DND-41 (cell line): ENCODE measurements at regions not wholly inside any gene's neighbourhood (a gene's known extent, or its start where the extent isn't known, plus 50 kb on each side); places are given as distances from the start of the nearest gene placed in this dataset.

ENCODE experiments used
- ATAC-seq: fragments of 200-7000 bp; cut with Tn5 transposase; 3 replicates; pipeline ENCODE4 v1.9.1; 2021; ENCODE audit warnings: low read depth; ENCODE audit not compliant: insufficient read depth
- DNase-seq: peaks from one replicate; pipeline ENCODE4 v3.0.0-alpha.2; 2020
- H2AFZ ChIP-seq: 2 replicates; pipeline ENCODE4 v1.6.0; 2012; ENCODE audit warnings: low read depth, low read length
- H3K27ac ChIP-seq: 2 replicates; pipeline ENCODE4 v1.5.1; 2012; ENCODE audit warnings: low read length, inconsistent platforms
- H3K27me3 ChIP-seq: fragments of 200-600 bp; sonication (generic); 2 replicates; pipeline ENCODE4 v1.6.0; 2012; ENCODE audit warnings: low read length, mild to moderate bottlenecking, inconsistent platforms; ENCODE audit not compliant: insufficient read depth, poor library complexity
- H3K36me3 ChIP-seq: 2 replicates; pipeline ENCODE4 v1.5.1; 2012; ENCODE audit warnings: low read length, inconsistent platforms; ENCODE audit not compliant: insufficient read depth
- H3K4me1 ChIP-seq: 2 replicates; pipeline ENCODE4 v1.5.1; 2012; ENCODE audit warnings: mild to moderate bottlenecking, low read length; ENCODE audit not compliant: insufficient read depth
- H3K4me2 ChIP-seq: 2 replicates; pipeline ENCODE4 v1.6.0; 2012; ENCODE audit warnings: mild to moderate bottlenecking, moderate library complexity, low read length, inconsistent platforms; ENCODE audit not compliant: insufficient read depth
- H3K4me3 ChIP-seq, 2 experiments: fragments of 200-600 bp in 1 of 2; shearing (Covaris generic) in 1 of 2; 2 replicates each; pipeline ENCODE4 v1.5.1; 2012 to 2016; ENCODE audit warnings: inconsistent platforms in 2 of 2, low read length in 2 of 2, mild to moderate bottlenecking in 2 of 2, low read depth in 1 of 2, moderate library complexity in 1 of 2
- H3K79me2 ChIP-seq: 2 replicates; pipeline ENCODE4 v1.6.0; 2012; ENCODE audit warnings: low read length, inconsistent platforms; ENCODE audit not compliant: insufficient read depth
- H3K9ac ChIP-seq: 2 replicates; pipeline ENCODE4 v1.6.0; 2012; ENCODE audit warnings: low read depth, mild to moderate bottlenecking, inconsistent platforms, low read length, moderate library complexity
- H3K9me3 ChIP-seq: 2 replicates; pipeline ENCODE4 v1.5.1; 2012; ENCODE audit warnings: low read length, moderate library complexity, mild to moderate bottlenecking, inconsistent platforms; ENCODE audit not compliant: insufficient read depth, severe bottlenecking
- H4K20me1 ChIP-seq: 2 replicates; pipeline ENCODE4 v1.6.0; 2012; ENCODE audit warnings: low read length; ENCODE audit not compliant: insufficient read depth
- CTCF ChIP-seq: IDR thresholded peaks from 2 replicates; pipeline ENCODE4 v1.5.1; 2012; ENCODE audit warnings: borderline replicate concordance, low read length, moderate library complexity, mild to moderate bottlenecking; ENCODE audit not compliant: poor library complexity, severe bottlenecking; ENCODE audit errors: extremely low read depth
- EZH2 ChIP-seq: IDR thresholded peaks from 3 replicates; pipeline ENCODE4 v1.6.1; 2012; ENCODE audit warnings: borderline replicate concordance, low read depth, mild to moderate bottlenecking, moderate library complexity, low read length, inconsistent platforms; ENCODE audit not compliant: severe bottlenecking

GRCh38 chr10:10642751-10643150 lies 374.9 kb upstream of the CELF2 start:
- Histone ChIP-seq H3K9ac (no peak overlapping the region), H3K27ac (no peak overlapping the region), H3K36me3 (no peaks in the 10 kb centered on the region), H3K27me3 (peaks cover 4% of the 10 kb centered on the region), H4K20me1 (no peaks in the 10 kb centered on the region), H2AFZ (no peak overlapping the region), H3K4me2 (no peak overlapping the region), H3K79me2 (no peaks in the 10 kb centered on the region), H3K4me3 (no peak overlapping the region), H3K9me3 (no peaks in the 10 kb centered on the region), H3K4me1 (no peaks in the 10 kb centered on the region)
- ATAC-seq (no peak), DNase-seq (no peak)
- TF ChIP-seq EZH2 (no peak), CTCF (no peak)

GRCh38 chr10:10644008-10644646 lies 373.5 kb upstream of the CELF2 start:
- DNase-seq: no peak
- Histone ChIP-seq H3K4me3 (no peak overlapping the region), H3K27me3 (peaks cover 4% of the 10 kb centered on the region), H3K9me3 (no peaks in the 10 kb centered on the region), H3K36me3 (no peaks in the 10 kb centered on the region), H4K20me1 (no peaks in the 10 kb centered on the region), H3K4me2 (no peak overlapping the region), H3K79me2 (no peaks in the 10 kb centered on the region), H3K9ac (no peak overlapping the region), H2AFZ (no peak overlapping the region), H3K27ac (no peak overlapping the region), H3K4me1 (no peaks in the 10 kb centered on the region)
- TF ChIP-seq EZH2 (no peak), CTCF (no peak)
- no peak for ATAC-seq

DNA sequence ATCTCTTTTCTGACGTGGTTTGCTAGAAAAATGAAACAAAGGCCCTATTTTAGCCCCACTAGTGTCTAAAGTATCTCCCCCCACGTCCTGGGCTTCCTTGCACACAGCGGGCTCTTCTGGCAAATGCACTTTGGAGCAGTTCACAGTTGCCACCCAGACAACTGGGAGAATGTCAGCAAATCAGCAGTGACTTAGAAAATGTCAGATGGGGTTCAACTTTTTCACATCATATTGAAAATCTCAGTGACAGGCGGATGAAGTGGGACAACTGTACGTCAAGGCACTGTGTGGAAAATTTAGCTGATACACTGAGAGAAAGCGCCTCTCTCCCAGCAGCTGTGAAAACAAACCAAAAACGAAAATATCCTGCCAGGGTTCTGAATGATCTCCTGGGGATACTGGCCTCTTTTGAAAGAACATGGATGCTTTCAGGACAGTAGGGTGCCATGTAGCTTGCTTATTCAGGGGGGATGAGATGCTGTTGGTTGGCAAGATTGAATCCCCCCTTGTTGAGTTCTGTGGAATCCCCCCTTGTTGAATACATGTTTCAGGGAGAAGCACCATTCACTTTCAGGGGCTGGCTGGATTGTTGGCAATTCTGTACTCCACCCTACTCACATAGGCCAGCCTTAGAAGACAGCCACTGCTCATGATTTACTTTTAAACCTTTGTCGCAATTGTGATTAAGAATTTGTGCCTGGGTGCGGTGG lies 372.8 kb upstream of the CELF2 start:
- Histone ChIP-seq H2AFZ (no peak overlapping the region), H3K36me3 (no peaks in the 10 kb centered on the region), H3K9ac (no peak overlapping the region), H3K79me2 (no peaks in the 10 kb centered on the region), H3K27me3 (peaks cover 2% of the 10 kb centered on the region), H3K9me3 (no peaks in the 10 kb centered on the region), H4K20me1 (no peaks in the 10 kb centered on the region), H3K4me2 (no peak overlapping the region), H3K27ac (no peak overlapping the region), H3K4me1 (no peaks in the 10 kb centered on the region), H3K4me3 (no peak overlapping the region)
- no peak for ATAC-seq
- no peak for TF ChIP-seq CTCF
- no peak for TF ChIP-seq EZH2
- DNase-seq: no peak
